Posterior vena cava (tissue), 2 donors: ENCODE measurements at regions not wholly inside any gene's neighbourhood (a gene's known extent, or its start where the extent isn't known, plus 50 kb on each side); places are given as distances from the start of the nearest gene placed in this dataset.
"Not testable (repeated sequence)": the region's sequence is repeated elsewhere in the genome, so short reads cannot be mapped to it uniquely, and the experiment has no call there.

ENCODE experiments used
- DNase-seq: peaks from one replicate; pipeline ENCODE4 v3.0.0-alpha.2; 2020; ENCODE audit warnings: low spot score
- intact Hi-C, 2 donors: fragments of 100-400 bp; cut with DNase I; formaldehyde crosslinking; loops; one replicate each; pipeline versions ENCODE4 v1.14.1 to v1.14.2; 2022 to 2023
- donor health status: DM: yes; HTN: yes; CAD: no.
- donor health status: DM: yes; HTN: yes; CAD: no.

DNA sequence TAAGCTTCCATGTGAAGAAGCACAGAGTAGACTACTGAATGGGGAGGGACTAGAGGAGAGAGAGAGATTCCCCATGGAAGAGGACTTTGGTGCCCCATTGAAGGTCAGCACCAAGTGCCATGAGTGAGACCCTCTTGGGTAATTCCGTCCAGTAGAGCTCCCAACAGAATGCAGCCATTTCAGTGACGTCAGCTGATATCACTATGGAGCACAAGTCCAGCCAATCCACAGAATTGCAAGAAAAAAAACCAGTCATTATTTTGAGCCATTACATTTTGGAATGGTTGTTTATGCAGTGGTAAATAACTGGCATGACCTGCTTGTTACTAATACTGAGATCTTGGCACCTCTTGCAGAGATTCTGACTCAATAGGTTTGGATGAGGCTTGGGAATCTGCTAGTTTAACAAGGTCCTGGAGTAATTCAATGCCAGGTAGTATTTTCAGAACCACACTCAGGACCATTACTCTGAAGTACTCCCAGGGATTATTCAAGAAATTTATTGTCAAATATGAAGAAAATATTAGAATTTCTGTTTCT, 52.6 kb upstream of the SP8 start:
- intact Hi-C loops, result loop anchor here in 1 of 2 donors (10.0 kb wide), 1 partner anchor 1244 kb away; no protein-coding TSS in a partner anchor
- no peak for DNase-seq

- DNase-seq, result no peak
- intact Hi-C loops, result loop anchor here in 1 of 2 donors (10.0 kb wide), 1 partner anchor 1245 kb away; no protein-coding TSS in a partner anchor
These were observed 53.3 kb upstream of the SP8 start for GRCh38 chr7:20839987-20840386.

DNA sequence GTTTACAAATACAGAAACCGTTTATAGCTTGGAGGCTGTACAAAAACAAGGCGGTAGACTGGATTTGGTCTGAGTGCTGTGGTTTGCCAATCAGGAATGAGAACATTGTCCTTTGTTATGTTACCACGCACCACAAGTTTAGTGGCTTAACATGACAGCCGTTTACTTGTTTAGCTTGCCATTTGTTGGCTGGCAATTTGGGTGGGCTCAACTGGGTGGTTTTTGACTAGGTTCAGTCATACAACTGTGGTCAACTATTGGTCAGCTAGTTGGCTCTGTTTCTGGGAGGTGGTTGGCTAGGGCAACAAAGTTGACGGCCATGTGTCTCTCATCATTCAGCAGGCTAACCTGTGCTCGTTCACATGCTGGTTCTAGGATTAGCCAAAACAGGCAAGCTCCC, 60.1 kb upstream of the SP8 start:
- intact Hi-C loops, result no loop called here
- DNase-seq, result no peak

GRCh38 chr7:20858951-20859350, 72.3 kb upstream of the SP8 start:
- no peak for DNase-seq
- intact Hi-C loops, result no loop called here

DNA sequence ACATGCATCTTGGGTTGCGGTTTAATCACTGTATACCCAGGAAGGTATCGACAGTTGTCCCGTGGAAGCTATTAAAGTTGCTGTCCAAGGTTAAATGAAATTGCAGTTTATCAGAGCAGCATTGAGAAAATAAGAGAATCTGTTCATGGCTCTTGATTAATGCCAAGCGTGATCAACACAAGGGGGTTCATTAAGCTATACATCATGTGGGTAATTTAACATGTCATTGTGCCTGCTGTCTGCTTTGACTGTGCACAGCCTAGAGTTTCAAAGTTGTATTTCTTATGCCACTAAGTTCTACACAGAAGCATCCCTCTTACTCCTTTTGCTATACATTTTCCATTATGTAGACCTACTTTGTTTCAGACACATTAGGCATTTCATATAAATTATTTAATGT, 74.8 kb upstream of the SP8 start:
- intact Hi-C loops, result no loop called here
- DNase-seq, result no peak

- intact Hi-C loops, result no loop called here
- DNase-seq, result no peak
These were observed 75.9 kb upstream of the SP8 start for GRCh38 chr7:20862554-20862953.

GRCh38 chr7:20864221-20864620, 77.5 kb upstream of the SP8 start:
- intact Hi-C loops, result no loop called here

GRCh38 chr7:20865684-20866083, 79.0 kb upstream of the SP8 start:
- no peak for DNase-seq
- intact Hi-C loops, result no loop called here

More at GRCh38 chr7:20864221-20864620, 77.5 kb upstream of the SP8 start:
- DNase-seq, result no peak

DNA sequence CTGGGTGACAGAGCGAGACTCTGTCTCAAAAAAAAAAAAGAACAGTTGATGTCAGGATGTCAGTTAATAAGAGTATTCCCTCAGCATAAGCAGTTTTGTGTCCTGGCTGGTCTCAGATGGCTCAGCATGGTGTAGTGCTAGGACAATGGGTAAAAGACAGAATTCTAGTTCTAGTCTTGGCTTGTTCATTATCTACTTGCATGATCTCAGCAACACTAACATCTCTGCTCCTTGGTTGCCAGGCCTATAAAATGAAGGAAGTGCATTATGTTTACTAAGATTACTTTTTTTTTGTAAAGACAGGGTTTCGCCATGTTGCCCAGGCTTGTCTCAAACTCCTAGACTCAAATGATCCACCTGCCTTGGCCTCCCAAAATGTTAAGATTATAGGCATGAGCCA, 84.3 kb upstream of the SP8 start:
- intact Hi-C loops, result loop anchor here in 1 of 2 donors (5.0 kb wide), 1 partner anchor 434 kb away; no protein-coding TSS in a partner anchor
- DNase-seq, result no peak

GRCh38 chr7:20892776-20893175, 106.1 kb upstream of the SP8 start:
- intact Hi-C loops, result no loop called here
- no peak for DNase-seq

- DNase-seq, result no peak
These were observed 108.1 kb upstream of the SP8 start for GRCh38 chr7:20894806-20895205.

DNA sequence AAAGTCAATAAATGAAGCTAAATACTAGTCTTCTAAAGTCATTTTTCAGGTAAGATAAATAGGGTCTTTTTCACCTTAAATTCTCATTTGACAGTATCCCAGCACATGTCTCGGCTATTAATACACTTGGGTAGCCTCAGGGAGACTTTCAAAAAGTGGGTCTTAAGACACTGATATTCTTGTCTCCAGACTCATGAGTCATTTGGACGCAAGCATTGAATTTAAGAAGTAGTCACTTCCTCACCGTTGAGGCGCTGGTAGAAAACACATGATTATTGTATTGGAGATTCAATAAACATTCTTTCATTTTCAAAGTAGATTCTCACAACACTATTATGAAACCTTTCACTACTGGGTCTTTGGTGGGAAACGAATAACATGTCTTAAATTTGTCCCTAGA, 108.9 kb upstream of the SP8 start:
- DNase-seq, result no peak
- intact Hi-C loops, result no loop called here

More at GRCh38 chr7:20894806-20895205, 108.1 kb upstream of the SP8 start:
- intact Hi-C loops, result no loop called here

- DNase-seq, result no peak
- intact Hi-C loops, result no loop called here
These were observed 110.3 kb upstream of the SP8 start for GRCh38 chr7:20896996-20897395.

DNA sequence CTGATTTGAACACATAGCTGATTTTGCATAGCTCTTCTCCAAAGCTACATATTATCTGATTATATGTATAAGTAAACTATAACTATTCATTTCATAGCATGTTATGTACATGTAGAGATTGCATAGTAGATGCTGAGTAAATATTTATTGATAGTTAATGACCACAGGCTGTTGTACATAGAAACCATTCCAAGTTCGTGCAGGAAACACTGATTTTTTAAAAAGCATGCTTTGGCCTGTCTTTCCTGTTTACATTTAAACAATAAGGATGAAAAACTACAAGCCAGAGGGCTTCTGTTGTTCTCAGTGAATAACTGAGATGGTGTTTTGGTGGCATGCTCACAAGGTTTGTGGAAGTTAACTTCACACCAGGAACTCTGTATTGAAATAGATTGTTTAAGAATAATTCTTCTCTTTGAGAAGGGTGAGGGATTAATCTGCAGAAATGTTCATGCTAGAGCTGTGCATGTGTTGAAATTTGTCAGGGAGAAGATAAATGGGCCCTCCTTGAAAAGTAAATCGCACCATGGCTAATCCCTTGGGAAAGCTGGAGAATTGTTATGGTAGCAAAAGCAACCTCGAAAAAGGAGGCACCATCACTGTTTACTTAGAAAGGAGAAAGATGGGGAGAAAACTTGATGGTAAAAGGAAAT, 120.2 kb upstream of the SP8 start:
- intact Hi-C loops, result no loop called here
- DNase-seq, result no peak

DNA sequence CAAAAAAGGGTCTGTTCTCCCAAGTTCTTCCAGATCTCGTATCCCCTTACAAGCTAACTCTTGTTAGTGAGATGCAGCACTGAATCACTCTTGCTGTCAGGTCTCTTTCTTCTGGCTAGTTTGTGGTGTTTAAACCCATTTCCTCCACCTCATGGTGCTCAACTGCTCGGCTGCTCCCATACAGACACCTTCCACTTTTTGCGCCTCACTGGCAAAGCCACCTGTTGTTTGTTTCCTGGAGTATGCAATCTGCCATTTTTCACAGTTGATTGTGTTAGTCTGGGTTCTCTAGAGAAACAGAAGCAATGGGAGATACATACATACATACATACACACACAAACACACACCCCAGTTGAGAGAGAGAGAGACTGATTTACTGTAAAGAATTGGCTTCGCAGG, 124.4 kb upstream of the SP8 start:
- DNase-seq, result no peak
- intact Hi-C loops, result no loop called here

GRCh38 chr7:20913853-20914252, 127.2 kb upstream of the SP8 start:
- intact Hi-C loops, result no loop called here

GRCh38 chr7:20916311-20916710, 129.6 kb upstream of the SP8 start:
- DNase-seq, result no peak
- intact Hi-C loops, result no loop called here

More at GRCh38 chr7:20913853-20914252, 127.2 kb upstream of the SP8 start:
- no peak for DNase-seq

GRCh38 chr7:20917603-20918002, 130.9 kb upstream of the SP8 start:
- DNase-seq, result no peak
- intact Hi-C loops, result no loop called here

- DNase-seq, result no peak
- intact Hi-C loops, result no loop called here
These were observed 131.5 kb upstream of the SP8 start for GRCh38 chr7:20918156-20918555.

- DNase-seq, intact Hi-C loops: not testable (repeated sequence)
These were observed 140.5 kb upstream of the SP8 start for GRCh38 chr7:20927178-20927577.

GRCh38 chr7:20927976-20928375, 141.3 kb upstream of the SP8 start:
- DNase-seq, result no peak
- intact Hi-C loops, result no loop called here
